Spleen (tissue), 11 donors: ENCODE measurements at regions not wholly inside any gene's neighbourhood (a gene's known extent, or its start where the extent isn't known, plus 50 kb on each side); places are given as distances from the start of the nearest gene placed in this dataset.

Experiments used
- DNase-seq: peaks from one replicate; pipeline ENCODE4 v3.0.0-alpha.2; 2020
- H3K27ac ChIP-seq, 8 donors: fragments of 200-600 bp; sonication (generic) in 7 of 8; 1 replicate in 4 of 8; 2 replicates in 4 of 8; pipeline versions ENCODE4 v1.5.0 to v1.8.0; 2016 to 2021; ENCODE audit warnings: inconsistent platforms in 4 of 8, mild to moderate bottlenecking in 4 of 8, moderate library complexity in 1 of 8
- H3K27me3 ChIP-seq, 7 donors: fragments of 200-600 bp; sonication (generic) in 6 of 7; replicated peaks in 1 of 7; 1 replicate in 4 of 7; 2 replicates in 3 of 7; pipeline versions ENCODE4 v1.5.0 to v1.8.0; 2016 to 2021; ENCODE audit warnings: inconsistent platforms in 3 of 7, mild to moderate bottlenecking in 1 of 7
- H3K36me3 ChIP-seq, 6 donors: fragments of 200-600 bp; sonication (generic) in 5 of 6; 1 replicate in 4 of 6; 2 replicates in 2 of 6; pipeline versions ENCODE4 v1.5.0 to v1.8.0; 2016 to 2021; ENCODE audit warnings: inconsistent platforms in 2 of 6
- H3K4me1 ChIP-seq, 6 donors: fragments of 200-600 bp; sonication (generic) in 5 of 6; 1 replicate in 3 of 6; 2 replicates in 3 of 6; pipeline versions ENCODE4 v1.5.0 to v1.8.0; 2016 to 2021; ENCODE audit warnings: inconsistent platforms in 3 of 6
- H3K4me3 ChIP-seq, 8 donors: fragments of 200-600 bp; sonication (generic) in 7 of 8; 1 replicate in 4 of 8; 2 replicates in 4 of 8; pipeline versions ENCODE4 v1.5.0 to v1.8.0; 2016 to 2021; ENCODE audit warnings: inconsistent platforms in 4 of 8, mild to moderate bottlenecking in 4 of 8, moderate library complexity in 2 of 8
- H3K9me3 ChIP-seq, 8 donors: fragments of 200-600 bp; sonication (generic) in 7 of 8; 1 replicate in 4 of 8; 2 replicates in 4 of 8; pipeline versions ENCODE4 v1.5.0 to v1.8.0; 2016 to 2021; ENCODE audit warnings: inconsistent platforms in 4 of 8
- POLR2A ChIP-seq, 3 donors: fragments of 450-650 bp; IDR thresholded peaks; one replicate each; pipeline ENCODE4 v1.5.1; 2017; ENCODE audit warnings: antibody characterized with exemption in 3 of 3, mild to moderate bottlenecking in 1 of 3
- POLR2AphosphoS5 ChIP-seq, 3 donors: sonication (generic); formaldehyde crosslinking; IDR thresholded peaks; one replicate each; pipeline ENCODE4 v1.5.1; 2017; ENCODE audit warnings: antibody characterized with exemption in 3 of 3
- WGBS, 5 donors: extraction: QIAGEN DNeasy Blood & Tissue Kit in 3 of 5; methylation state at CpG; one replicate each; pipeline versions ENCODE4 v1.1.5 to v1.1.7; 2013 to 2018; 5-methylcytosine and 5-hydroxymethylcytosine counted together
- intact Hi-C: fragments of 100-400 bp; cut with DNase I; formaldehyde crosslinking; loops from one replicate; pipeline ENCODE4 v1.15.0; 2023; ENCODE audit warnings: low total_unique reads
- TF ChIP-seq, protein P1 (sequence below), 11 experiments: fragments of 200-600 bp in 7 of 11; fragments of 450-650 bp in 4 of 11; sonication (generic) in 4 of 11; IDR thresholded peaks in 8 of 11; conservative IDR thresholded peaks in 3 of 11; 1 replicate in 7 of 11; 2 replicates in 4 of 11; pipeline versions ENCODE4 v1.4.0 to v1.8.0; 2016 to 2021; ENCODE audit warnings: antibody characterized with exemption in 11 of 11, inconsistent platforms in 4 of 11, mild to moderate bottlenecking in 1 of 11
- donor health status: healthy with polysubstance abuse.
- donor health status: DM: no; HTN: no; CAD: no; lungs with moderate emphysema.
- donor health status: DM: no; HTN: no; CAD: no.
- donor health status: Bipolar disorder and iron deficiency.
- donor health status: healthy.
- donor health status: DM: no; HTN: no; CAD: no.
- donor health status: DM: yes; HTN: yes; CAD: no.

- no peaks in the 10 kb centered on the region for H3K4me1 ChIP-seq
- intact Hi-C loops = loop anchor here (5.0 kb wide), 1 partner anchor 159 kb away; no protein-coding TSS in a partner anchor
Observed at GRCh38 chr20:24096264-24096663, 107.7 kb upstream of the GGTLC1 start.

DNA sequence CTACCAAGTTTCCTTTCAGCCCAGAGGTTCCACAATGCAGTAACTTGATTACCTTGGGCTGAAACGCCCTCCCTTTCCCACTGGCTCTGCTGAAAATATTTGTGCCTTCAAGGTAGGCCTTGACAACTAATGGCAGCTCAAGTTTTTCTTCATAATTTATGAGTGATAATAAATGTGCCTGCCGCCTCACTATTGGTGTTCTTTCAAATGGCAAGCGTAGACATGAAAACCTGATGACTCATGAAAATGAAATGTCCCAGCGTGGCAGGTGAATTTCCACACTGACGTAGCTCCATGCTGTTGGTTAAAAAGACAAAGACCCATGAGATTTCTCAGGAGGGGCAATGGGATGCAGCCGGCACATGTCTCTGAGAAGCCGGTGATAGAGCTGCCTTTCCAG, 107.2 kb upstream of the GGTLC1 start:
- H3K27me3 ChIP-seq = no peaks in the 10 kb centered on the region
- TF ChIP-seq, protein P1, sequence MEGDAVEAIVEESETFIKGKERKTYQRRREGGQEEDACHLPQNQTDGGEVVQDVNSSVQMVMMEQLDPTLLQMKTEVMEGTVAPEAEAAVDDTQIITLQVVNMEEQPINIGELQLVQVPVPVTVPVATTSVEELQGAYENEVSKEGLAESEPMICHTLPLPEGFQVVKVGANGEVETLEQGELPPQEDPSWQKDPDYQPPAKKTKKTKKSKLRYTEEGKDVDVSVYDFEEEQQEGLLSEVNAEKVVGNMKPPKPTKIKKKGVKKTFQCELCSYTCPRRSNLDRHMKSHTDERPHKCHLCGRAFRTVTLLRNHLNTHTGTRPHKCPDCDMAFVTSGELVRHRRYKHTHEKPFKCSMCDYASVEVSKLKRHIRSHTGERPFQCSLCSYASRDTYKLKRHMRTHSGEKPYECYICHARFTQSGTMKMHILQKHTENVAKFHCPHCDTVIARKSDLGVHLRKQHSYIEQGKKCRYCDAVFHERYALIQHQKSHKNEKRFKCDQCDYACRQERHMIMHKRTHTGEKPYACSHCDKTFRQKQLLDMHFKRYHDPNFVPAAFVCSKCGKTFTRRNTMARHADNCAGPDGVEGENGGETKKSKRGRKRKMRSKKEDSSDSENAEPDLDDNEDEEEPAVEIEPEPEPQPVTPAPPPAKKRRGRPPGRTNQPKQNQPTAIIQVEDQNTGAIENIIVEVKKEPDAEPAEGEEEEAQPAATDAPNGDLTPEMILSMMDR (IDR thresholded peaks at IDR 0.05 in 8 of 11, conservative IDR thresholded peaks at IDR 0.05 in 3 of 11) = no peak
- no peak for TF ChIP-seq POLR2AphosphoS5 (IDR thresholded peaks at IDR 0.05)
- no peak for TF ChIP-seq POLR2A (IDR thresholded peaks at IDR 0.05)
- no peaks in the 10 kb centered on the region for H3K4me1 ChIP-seq
- H3K27ac ChIP-seq = no peak overlapping the region
- WGBS, 5 donors = 85 to 92% (median 86%) methylated on average over 7 of the region's 7 CpGs
- DNase-seq = no peak
- H3K4me3 ChIP-seq = no peak overlapping the region
- H3K9me3 ChIP-seq = no peaks in the 10 kb centered on the region
- H3K36me3 ChIP-seq = no peaks in the 10 kb centered on the region
- intact Hi-C loops = loop anchor here (5.0 kb wide), 1 partner anchor 158 kb away; no protein-coding TSS in a partner anchor

More at GRCh38 chr20:24096264-24096663, 107.7 kb upstream of the GGTLC1 start:
- Histone ChIP-seq H3K27me3 (no peaks in the 10 kb centered on the region), H3K36me3 (no peaks in the 10 kb centered on the region), H3K4me3 (no peak overlapping the region), H3K9me3 (no peaks in the 10 kb centered on the region), H3K27ac (no peak overlapping the region)
- TF ChIP-seq POLR2AphosphoS5 (IDR thresholded peaks at IDR 0.05) (no peak), POLR2A (IDR thresholded peaks at IDR 0.05) (no peak)
- TF ChIP-seq, protein P1 (IDR thresholded peaks at IDR 0.05 in 8 of 11, conservative IDR thresholded peaks at IDR 0.05 in 3 of 11) = no peak
- no peak for DNase-seq
- 87 to 95% (median 89%) methylated on average over 5 of the region's 5 CpGs for WGBS, 5 donors

- TF ChIP-seq, protein P1 (IDR thresholded peaks at IDR 0.05 in 8 of 11, conservative IDR thresholded peaks at IDR 0.05 in 3 of 11) = no peak
- Histone ChIP-seq H3K27me3 (no peaks in the 10 kb centered on the region), H3K4me1 (no peaks in the 10 kb centered on the region), H3K9me3 (no peaks in the 10 kb centered on the region), H3K27ac (no peak overlapping the region), H3K4me3 (no peak overlapping the region), H3K36me3 (no peaks in the 10 kb centered on the region)
- intact Hi-C loops = loop anchor here (5.0 kb wide), 1 partner anchor 158 kb away; no protein-coding TSS in a partner anchor
- DNase-seq = no peak
Observed at GRCh38 chr20:24095303-24095702, 106.7 kb upstream of the GGTLC1 start.

DNA sequence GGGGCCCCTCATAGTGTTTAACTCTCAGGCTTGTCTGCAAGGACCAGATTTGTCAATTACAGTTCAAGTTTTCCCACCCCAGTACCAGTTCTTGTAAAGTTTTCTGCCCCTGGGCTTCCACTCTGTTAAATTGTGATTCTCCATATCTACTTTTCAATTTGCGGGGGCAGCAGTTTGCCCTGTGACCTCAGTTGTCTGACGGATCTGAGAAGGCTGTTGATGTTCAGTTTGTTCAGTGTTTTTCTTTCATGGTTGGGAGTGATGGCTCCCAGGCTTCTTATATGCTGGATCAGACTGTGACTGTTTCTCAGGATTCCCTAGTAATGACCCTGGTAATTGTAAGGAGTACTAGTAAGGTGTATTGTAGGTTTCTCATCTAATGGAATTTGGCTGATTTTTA, 101.0 kb upstream of the GGTLC1 start:
- no peaks in the 10 kb centered on the region for H3K9me3 ChIP-seq
- intact Hi-C loops = no loop called here
- no peaks in the 10 kb centered on the region for H3K4me1 ChIP-seq
- no peak overlapping the region for H3K27ac ChIP-seq
- TF ChIP-seq POLR2A (IDR thresholded peaks at IDR 0.05) = no peak
- no peak for TF ChIP-seq POLR2AphosphoS5 (IDR thresholded peaks at IDR 0.05)
- TF ChIP-seq, protein P1 (IDR thresholded peaks at IDR 0.05 in 8 of 11, conservative IDR thresholded peaks at IDR 0.05 in 3 of 11) = no peak
- WGBS, 5 donors = 69 to 80% (median 74%) methylated on average over 2 of the region's 2 CpGs
- H3K36me3 ChIP-seq = no peaks in the 10 kb centered on the region
- no peaks in the 10 kb centered on the region for H3K27me3 ChIP-seq
- H3K4me3 ChIP-seq = no peak overlapping the region
- DNase-seq = no peak
